RWPE2 (cell line): ENCODE measurements at regions not wholly inside any gene's neighbourhood (a gene's known extent, or its start where the extent isn't known, plus 50 kb on each side); places are given as distances from the start of the nearest gene placed in this dataset.

Experiments
- ATAC-seq: fragments of 200-7000 bp; cut with Tn5 transposase; 3 replicates; pipeline ENCODE4 v1.9.1; 2021; ENCODE audit warnings: low read depth
- DNase-seq: peaks from one replicate; pipeline ENCODE4 v3.0.0-alpha.2; 2020; ENCODE audit warnings: low spot score
- H3K27ac ChIP-seq: fragments of 450-650 bp; 2 replicates; pipeline ENCODE4 v1.5.1; 2017; ENCODE audit warnings: mild to moderate bottlenecking; ENCODE audit not compliant: poor library complexity, severe bottlenecking
- H3K27me3 ChIP-seq: fragments of 250-450 bp; sonication (Bioruptor Pico); 2 replicates; pipeline ENCODE4 v1.5.1; 2021; ENCODE audit warnings: mild to moderate bottlenecking, moderate library complexity; ENCODE audit not compliant: insufficient read depth, poor library complexity, severe bottlenecking
- H3K36me3 ChIP-seq: fragments of 250-450 bp; sonication (Bioruptor Pico); 2 replicates; pipeline ENCODE4 v1.5.1; 2020; ENCODE audit warnings: low read depth, mild to moderate bottlenecking, moderate library complexity
- H3K4me1 ChIP-seq: fragments of 250-450 bp; sonication (Bioruptor Pico); 2 replicates; pipeline ENCODE4 v1.5.1; 2021; ENCODE audit warnings: mild to moderate bottlenecking, moderate library complexity; ENCODE audit not compliant: insufficient read depth, poor library complexity, severe bottlenecking
- H3K4me3 ChIP-seq: fragments of 250-450 bp; sonication (Bioruptor Pico); 2 replicates; pipeline ENCODE4 v1.5.1; 2021; ENCODE audit warnings: mild to moderate bottlenecking, moderate library complexity; ENCODE audit not compliant: severe bottlenecking
- H3K9me3 ChIP-seq: fragments of 250-450 bp; sonication (Bioruptor Pico); 2 replicates; pipeline ENCODE4 v1.5.1; 2021; ENCODE audit warnings: mild to moderate bottlenecking, moderate library complexity; ENCODE audit not compliant: severe bottlenecking
- TF ChIP-seq, protein P1 (sequence below): fragments of 450-650 bp; IDR thresholded peaks from one replicate; pipeline ENCODE4 v1.5.1; 2017; ENCODE audit warnings: mild to moderate bottlenecking, moderate library complexity; ENCODE audit not compliant: poor library complexity, severe bottlenecking

DNA sequence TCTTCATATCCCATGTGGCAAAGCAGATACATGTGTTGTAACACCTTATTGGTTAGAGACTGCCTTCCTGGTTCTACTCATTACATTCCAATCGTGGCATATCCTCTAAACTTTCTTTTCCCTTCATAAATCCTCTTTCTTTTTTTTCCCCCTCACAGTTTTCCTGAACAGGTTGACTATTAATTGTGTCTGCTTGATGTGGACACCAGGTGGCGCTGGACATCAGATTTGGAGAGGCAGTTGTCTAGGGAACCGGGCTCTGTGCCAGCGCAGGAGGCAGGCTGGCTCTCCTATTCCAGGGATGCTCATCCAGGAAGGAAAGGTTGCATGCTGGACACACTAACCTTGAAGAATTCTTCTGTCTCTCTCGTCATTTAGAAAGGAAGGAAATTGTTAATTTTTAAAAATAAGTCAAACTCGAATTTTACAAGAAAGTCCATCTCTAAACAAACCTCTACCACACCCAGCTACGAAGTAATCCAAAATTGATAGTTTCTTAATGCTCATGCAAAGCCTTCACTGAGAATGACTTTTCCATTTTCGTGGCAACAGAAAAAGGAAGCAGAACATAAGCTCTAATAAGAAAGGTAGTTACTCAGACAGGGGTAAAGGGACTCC, 59.4 kb upstream of the ASB17 start:
- Histone ChIP-seq H3K36me3 (no peaks in the 10 kb centered on the region), H3K9me3 (no peaks in the 10 kb centered on the region), H3K27me3 (peaks cover 12% of the 10 kb centered on the region), H3K27ac (no peak overlapping the region), H3K4me1 (no peaks in the 10 kb centered on the region), H3K4me3 (no peak overlapping the region)
- TF ChIP-seq, protein P1, sequence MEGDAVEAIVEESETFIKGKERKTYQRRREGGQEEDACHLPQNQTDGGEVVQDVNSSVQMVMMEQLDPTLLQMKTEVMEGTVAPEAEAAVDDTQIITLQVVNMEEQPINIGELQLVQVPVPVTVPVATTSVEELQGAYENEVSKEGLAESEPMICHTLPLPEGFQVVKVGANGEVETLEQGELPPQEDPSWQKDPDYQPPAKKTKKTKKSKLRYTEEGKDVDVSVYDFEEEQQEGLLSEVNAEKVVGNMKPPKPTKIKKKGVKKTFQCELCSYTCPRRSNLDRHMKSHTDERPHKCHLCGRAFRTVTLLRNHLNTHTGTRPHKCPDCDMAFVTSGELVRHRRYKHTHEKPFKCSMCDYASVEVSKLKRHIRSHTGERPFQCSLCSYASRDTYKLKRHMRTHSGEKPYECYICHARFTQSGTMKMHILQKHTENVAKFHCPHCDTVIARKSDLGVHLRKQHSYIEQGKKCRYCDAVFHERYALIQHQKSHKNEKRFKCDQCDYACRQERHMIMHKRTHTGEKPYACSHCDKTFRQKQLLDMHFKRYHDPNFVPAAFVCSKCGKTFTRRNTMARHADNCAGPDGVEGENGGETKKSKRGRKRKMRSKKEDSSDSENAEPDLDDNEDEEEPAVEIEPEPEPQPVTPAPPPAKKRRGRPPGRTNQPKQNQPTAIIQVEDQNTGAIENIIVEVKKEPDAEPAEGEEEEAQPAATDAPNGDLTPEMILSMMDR = peak; percentile 94
- peak; percentile 83 for DNase-seq
- ATAC-seq = peak; percentile 72; the same call in 2 of the 3 replicates

DNA sequence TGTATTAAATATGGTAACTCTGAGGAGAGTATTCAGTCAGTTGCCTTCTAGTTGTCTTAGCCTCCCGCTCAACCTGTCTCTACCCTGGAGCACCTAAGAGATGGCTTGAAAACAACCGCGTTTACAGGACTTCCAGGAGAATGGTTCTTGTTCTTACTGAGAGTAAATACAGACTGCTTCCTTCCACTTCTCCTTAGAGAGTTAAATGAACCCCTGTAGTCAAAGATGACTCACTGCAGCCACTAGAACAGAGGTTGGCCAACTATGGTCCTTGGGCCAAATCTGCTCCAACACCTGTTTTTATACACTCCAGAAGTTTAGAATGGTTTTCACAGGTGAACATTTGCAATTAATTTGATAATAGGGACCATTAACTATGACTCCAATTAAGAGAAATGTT, 60.1 kb upstream of the ASB17 start:
- Histone ChIP-seq H3K27ac (no peak overlapping the region), H3K4me3 (no peak overlapping the region), H3K9me3 (no peaks in the 10 kb centered on the region), H3K36me3 (no peaks in the 10 kb centered on the region), H3K27me3 (peaks cover 12% of the 10 kb centered on the region), H3K4me1 (no peaks in the 10 kb centered on the region)
- DNase-seq = no peak
- ATAC-seq = no peak
- TF ChIP-seq, protein P1 = no peak

DNA sequence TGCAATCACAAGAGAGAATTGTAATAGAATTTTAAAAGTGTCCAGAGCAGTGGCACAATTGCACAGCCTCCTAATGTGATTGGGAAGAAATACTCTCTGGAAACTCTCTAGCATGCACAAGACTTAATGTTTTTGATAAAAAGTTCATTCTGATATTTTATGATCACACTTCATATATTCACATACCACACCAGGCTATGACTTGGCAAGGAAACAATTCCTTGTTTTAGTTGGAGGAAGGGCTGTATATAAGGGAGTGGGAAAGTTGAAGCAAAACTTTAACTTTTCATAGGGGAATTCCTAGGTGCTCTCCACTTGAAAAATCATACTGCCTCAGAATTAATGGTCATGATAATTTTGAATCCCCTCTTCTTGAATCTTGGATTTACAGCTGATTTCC, 61.5 kb upstream of the ASB17 start:
- Histone ChIP-seq H3K4me1 (no peaks in the 10 kb centered on the region), H3K27me3 (peaks cover 12% of the 10 kb centered on the region), H3K27ac (no peak overlapping the region), H3K4me3 (no peak overlapping the region), H3K9me3 (no peaks in the 10 kb centered on the region), H3K36me3 (no peaks in the 10 kb centered on the region)
- ATAC-seq (no peak), DNase-seq (no peak)
- TF ChIP-seq, protein P1 = no peak

DNA sequence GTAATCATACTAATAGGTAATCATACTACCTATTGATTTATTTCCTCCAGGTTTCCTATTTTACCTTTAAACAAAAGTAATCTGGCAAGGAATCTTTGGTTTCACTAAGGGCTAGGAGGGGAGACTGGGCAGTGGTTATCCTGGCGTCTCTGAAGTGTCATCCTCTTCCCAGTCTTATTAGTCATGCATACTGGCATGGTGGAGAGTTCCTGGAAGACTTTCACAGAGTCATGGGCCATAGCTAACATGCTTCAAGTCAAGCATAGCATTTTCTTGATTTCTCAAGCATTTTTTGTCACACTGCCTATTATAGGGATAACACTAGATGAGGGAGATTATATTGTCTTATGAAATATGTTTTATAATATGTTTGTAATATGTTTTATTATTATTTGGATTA, 64.0 kb upstream of the ASB17 start:
- Histone ChIP-seq H3K27me3 (no peaks in the 10 kb centered on the region), H3K9me3 (no peaks in the 10 kb centered on the region), H3K4me1 (no peaks in the 10 kb centered on the region), H3K4me3 (no peak overlapping the region), H3K27ac (no peak overlapping the region), H3K36me3 (no peaks in the 10 kb centered on the region)
- no peak for DNase-seq
- TF ChIP-seq, protein P1 = no peak
- no peak for ATAC-seq

DNA sequence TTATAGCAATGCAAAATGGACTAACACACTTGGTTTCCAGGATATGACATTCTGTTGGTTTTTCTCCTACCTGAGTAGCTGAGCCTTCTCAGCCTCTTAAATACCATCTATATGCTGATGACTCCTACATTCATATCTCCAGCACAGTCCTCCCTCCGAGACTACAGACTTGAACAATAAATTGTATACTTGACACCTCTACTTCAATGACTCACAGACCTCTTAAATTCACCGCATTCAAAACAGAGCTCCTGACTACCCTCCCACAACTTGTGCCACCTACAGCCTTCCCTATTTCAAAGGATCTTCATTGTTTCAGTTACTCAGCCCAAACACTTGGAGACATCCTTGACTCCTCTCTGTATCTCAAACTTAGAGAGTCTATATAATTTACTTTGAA, 66.8 kb upstream of the ASB17 start:
- no peak for ATAC-seq
- TF ChIP-seq, protein P1 = no peak

More for the DNA sequence above, 66.8 kb upstream of the ASB17 start:
- Histone ChIP-seq H3K9me3 (no peaks in the 10 kb centered on the region), H3K27me3 (no peaks in the 10 kb centered on the region), H3K36me3 (no peaks in the 10 kb centered on the region), H3K4me1 (no peaks in the 10 kb centered on the region), H3K27ac (no peak overlapping the region), H3K4me3 (no peak overlapping the region)
- DNase-seq = no peak
